Ishikawa (cell line): ENCODE measurements at regions not wholly inside any gene's neighbourhood (a gene's known extent, or its start where the extent isn't known, plus 50 kb on each side); places are given as distances from the start of the nearest gene placed in this dataset.

Experiments
- CEBPB ChIP-seq: IDR thresholded peaks from 2 replicates; pipeline ENCODE4 v1.6.1; 2012
- YY1 ChIP-seq: IDR thresholded peaks from 2 replicates; pipeline ENCODE4 v1.6.1; 2012; ENCODE audit warnings: low read depth

DNA sequence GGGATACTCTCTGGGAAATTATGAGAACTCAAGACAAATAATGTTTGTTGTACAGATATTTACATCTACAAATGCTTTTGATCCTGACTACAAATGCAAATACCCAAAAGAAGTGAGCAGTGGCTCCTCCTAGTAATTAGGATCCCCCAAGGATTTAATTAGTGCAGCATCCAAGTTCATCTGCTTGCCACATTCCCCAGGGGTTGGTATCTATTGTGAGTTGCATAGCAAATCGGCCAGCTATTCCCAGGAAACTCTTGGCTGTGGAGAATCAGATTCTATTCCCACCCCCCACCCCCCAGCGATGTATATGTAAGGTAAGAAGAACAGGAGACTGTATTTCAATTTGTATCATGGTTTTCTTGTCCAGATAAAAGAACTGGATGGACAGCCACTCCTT, 725.1 kb upstream of the CDH7 start:
- TF ChIP-seq CEBPB = no peak
- TF ChIP-seq YY1 = no peak
